ENCODE measurements at regions not wholly inside any gene's neighbourhood (a gene's known extent, or its start where the extent isn't known, plus 50 kb on each side); places are given as distances from the start of the nearest gene placed in this dataset.

DNA sequence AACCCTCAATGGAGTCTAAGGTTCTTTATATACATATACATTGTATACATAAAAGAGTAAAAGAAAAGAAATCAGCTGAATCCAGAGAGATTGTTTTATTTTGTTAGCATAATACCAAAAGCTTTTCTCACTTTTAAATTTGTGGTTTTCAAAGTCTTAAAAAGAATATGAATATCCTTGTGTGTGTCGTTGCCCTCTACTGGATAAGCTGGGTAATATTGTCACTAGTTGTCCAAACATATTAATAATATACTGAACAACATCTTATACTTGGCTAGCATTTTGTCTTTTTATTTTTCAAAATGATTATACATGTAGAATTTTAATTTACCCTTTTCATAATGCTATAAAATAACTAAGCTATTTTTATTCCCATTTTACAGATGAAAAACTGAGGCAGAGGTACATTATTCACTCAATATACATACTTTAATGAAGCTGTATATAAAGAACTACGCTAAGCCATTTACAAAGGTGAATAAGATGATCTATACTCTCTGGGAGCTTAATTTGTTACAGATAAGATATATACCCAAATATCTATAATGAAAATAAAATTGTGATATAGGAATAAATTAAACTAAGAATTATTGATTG is 531.7 kb downstream of the TFAP2B start:
- TF ChIP-seq, protein P1, sequence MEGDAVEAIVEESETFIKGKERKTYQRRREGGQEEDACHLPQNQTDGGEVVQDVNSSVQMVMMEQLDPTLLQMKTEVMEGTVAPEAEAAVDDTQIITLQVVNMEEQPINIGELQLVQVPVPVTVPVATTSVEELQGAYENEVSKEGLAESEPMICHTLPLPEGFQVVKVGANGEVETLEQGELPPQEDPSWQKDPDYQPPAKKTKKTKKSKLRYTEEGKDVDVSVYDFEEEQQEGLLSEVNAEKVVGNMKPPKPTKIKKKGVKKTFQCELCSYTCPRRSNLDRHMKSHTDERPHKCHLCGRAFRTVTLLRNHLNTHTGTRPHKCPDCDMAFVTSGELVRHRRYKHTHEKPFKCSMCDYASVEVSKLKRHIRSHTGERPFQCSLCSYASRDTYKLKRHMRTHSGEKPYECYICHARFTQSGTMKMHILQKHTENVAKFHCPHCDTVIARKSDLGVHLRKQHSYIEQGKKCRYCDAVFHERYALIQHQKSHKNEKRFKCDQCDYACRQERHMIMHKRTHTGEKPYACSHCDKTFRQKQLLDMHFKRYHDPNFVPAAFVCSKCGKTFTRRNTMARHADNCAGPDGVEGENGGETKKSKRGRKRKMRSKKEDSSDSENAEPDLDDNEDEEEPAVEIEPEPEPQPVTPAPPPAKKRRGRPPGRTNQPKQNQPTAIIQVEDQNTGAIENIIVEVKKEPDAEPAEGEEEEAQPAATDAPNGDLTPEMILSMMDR (conservative IDR thresholded peaks at IDR 0.05) = peak; percentile 61
- TF ChIP-seq EZH2 (IDR thresholded peaks at IDR 0.05; ENCODE audit: low read depth) = no peak
